ENCODE measurements at regions not wholly inside any gene's neighbourhood (a gene's known extent, or its start where the extent isn't known, plus 50 kb on each side); places are given as distances from the start of the nearest gene placed in this dataset.

GRCh38 chr10:105351187-105351586 lies 710.1 kb downstream of the SORCS3 start:
- TF ChIP-seq, protein P1, sequence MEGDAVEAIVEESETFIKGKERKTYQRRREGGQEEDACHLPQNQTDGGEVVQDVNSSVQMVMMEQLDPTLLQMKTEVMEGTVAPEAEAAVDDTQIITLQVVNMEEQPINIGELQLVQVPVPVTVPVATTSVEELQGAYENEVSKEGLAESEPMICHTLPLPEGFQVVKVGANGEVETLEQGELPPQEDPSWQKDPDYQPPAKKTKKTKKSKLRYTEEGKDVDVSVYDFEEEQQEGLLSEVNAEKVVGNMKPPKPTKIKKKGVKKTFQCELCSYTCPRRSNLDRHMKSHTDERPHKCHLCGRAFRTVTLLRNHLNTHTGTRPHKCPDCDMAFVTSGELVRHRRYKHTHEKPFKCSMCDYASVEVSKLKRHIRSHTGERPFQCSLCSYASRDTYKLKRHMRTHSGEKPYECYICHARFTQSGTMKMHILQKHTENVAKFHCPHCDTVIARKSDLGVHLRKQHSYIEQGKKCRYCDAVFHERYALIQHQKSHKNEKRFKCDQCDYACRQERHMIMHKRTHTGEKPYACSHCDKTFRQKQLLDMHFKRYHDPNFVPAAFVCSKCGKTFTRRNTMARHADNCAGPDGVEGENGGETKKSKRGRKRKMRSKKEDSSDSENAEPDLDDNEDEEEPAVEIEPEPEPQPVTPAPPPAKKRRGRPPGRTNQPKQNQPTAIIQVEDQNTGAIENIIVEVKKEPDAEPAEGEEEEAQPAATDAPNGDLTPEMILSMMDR (IDR thresholded peaks at IDR 0.05): no peak
- TF ChIP-seq EZH2 (IDR thresholded peaks at IDR 0.05; ENCODE audit: borderline replicate concordance, insufficient read depth, low read depth, low read length, poor library complexity, severe bottlenecking): no peak

All from B cell (primary cell).